GM23338 (cell line): ENCODE measurements at regions not wholly inside any gene's neighbourhood (a gene's known extent, or its start where the extent isn't known, plus 50 kb on each side); places are given as distances from the start of the nearest gene placed in this dataset.
A peak's percentile ranks its signal among the peaks of the same experiment; 100 is the strongest.

Experiments
- ATAC-seq: fragments of 200-7000 bp; cut with Tn5 transposase; 3 replicates; pipeline ENCODE4 v1.9.1; 2020
- DNase-seq: peaks from one replicate; pipeline ENCODE4 v3.0.0-alpha.2; 2015; ENCODE audit warnings: low spot score
- H2AFZ ChIP-seq: fragments of 200-600 bp; sonication (generic); 2 replicates; pipeline ENCODE4 v1.8.0; 2016; ENCODE audit warnings: antibody characterized with exemption, mild to moderate bottlenecking, moderate library complexity
- H3F3A ChIP-seq: fragments of 200-600 bp; sonication (generic); replicated peaks from 2 replicates; pipeline ENCODE4 v1.8.0; 2017; ENCODE audit warnings: antibody characterized with exemption, mixed run types, low read depth
- H3K27ac ChIP-seq: fragments of 200-600 bp; sonication (generic); 2 replicates; pipeline ENCODE4 v1.6.1; 2016; ENCODE audit warnings: low read depth
- H3K27me3 ChIP-seq: fragments of 200-600 bp; sonication (generic); 2 replicates; pipeline ENCODE4 v1.8.0; 2016; ENCODE audit warnings: mild to moderate bottlenecking, mixed run types, moderate library complexity; ENCODE audit not compliant: insufficient read depth
- H3K36me3 ChIP-seq: fragments of 200-600 bp; sonication (generic); 2 replicates; pipeline ENCODE4 v1.8.0; 2016; ENCODE audit warnings: mild to moderate bottlenecking; ENCODE audit not compliant: insufficient read depth
- H3K4me1 ChIP-seq: fragments of 200-600 bp; sonication (generic); 2 replicates; pipeline ENCODE4 v1.8.0; 2016; ENCODE audit warnings: mild to moderate bottlenecking, moderate library complexity; ENCODE audit not compliant: insufficient read depth
- H3K4me2 ChIP-seq: fragments of 200-600 bp; sonication (generic); 2 replicates; pipeline ENCODE4 v1.7.1; 2017; ENCODE audit warnings: mixed run types
- H3K4me3 ChIP-seq: fragments of 200-600 bp; sonication (generic); 2 replicates; pipeline ENCODE4 v1.6.1; 2016; ENCODE audit warnings: mixed run types
- H3K79me2 ChIP-seq: fragments of 200-600 bp; sonication (generic); replicated peaks from 2 replicates; pipeline ENCODE4 v1.8.0; 2017; ENCODE audit warnings: mild to moderate bottlenecking; ENCODE audit not compliant: insufficient read depth
- H3K9me2 ChIP-seq: fragments of 200-600 bp; sonication (generic); 2 replicates; pipeline ENCODE4 v1.8.0; 2017; ENCODE audit not compliant: insufficient read depth
- H4K20me1 ChIP-seq: fragments of 200-600 bp; sonication (generic); replicated peaks from 2 replicates; pipeline ENCODE4 v1.8.0; 2017; ENCODE audit warnings: mild to moderate bottlenecking; ENCODE audit not compliant: insufficient read depth
- H3K27ac Mint-ChIP-seq: 2 replicates; pipeline ENCODE4 v1.8.0; 2020; ENCODE audit warnings: inconsistent platforms, mild to moderate bottlenecking, moderate library complexity, mixed read lengths
- H3K27me3 Mint-ChIP-seq: 3 replicates; pipeline ENCODE4 v1.8.0; 2022; ENCODE audit warnings: low read depth, mild to moderate bottlenecking, moderate library complexity, mixed read lengths, inconsistent platforms; ENCODE audit not compliant: insufficient read depth, poor library complexity
- H3K36me3 Mint-ChIP-seq: 3 replicates; pipeline ENCODE4 v1.8.0; 2021; ENCODE audit warnings: low read depth, mild to moderate bottlenecking, inconsistent platforms, moderate library complexity, mixed read lengths
- H3K4me1 Mint-ChIP-seq: 3 replicates; pipeline ENCODE4 v1.8.0; 2020; ENCODE audit warnings: mild to moderate bottlenecking, inconsistent platforms, mixed read lengths
- H3K4me3 Mint-ChIP-seq: 3 replicates; pipeline ENCODE4 v1.8.0; 2021; ENCODE audit warnings: moderate library complexity, mild to moderate bottlenecking, inconsistent platforms, mixed read lengths
- H3K9me3 Mint-ChIP-seq: 3 replicates; pipeline ENCODE4 v1.8.0; 2020; ENCODE audit warnings: moderate library complexity, mild to moderate bottlenecking, inconsistent platforms, mixed read lengths
- CREB1 ChIP-seq: fragments of 250-450 bp; sonication (Bioruptor Pico); IDR thresholded peaks from 2 replicates; pipeline ENCODE4 v1.5.0; 2020; ENCODE audit warnings: low read depth, mild to moderate bottlenecking, moderate library complexity
- CTCF ChIP-seq, 2 experiments: fragments of 200-600 bp in 1 of 2; sonication (generic) in 1 of 2; conservative IDR thresholded peaks; 2 replicates each; pipeline versions ENCODE4 v1.5.1 to v1.6.1; 2016 to 2017; ENCODE audit warnings: antibody characterized with exemption in 2 of 2, low read depth in 2 of 2, mild to moderate bottlenecking in 2 of 2, moderate library complexity in 1 of 2
- ETS1 ChIP-seq: IDR thresholded peaks from 2 replicates; pipeline ENCODE4 v1.6.1; 2016; ENCODE audit warnings: antibody characterized with exemption
- JUNB ChIP-seq: IDR thresholded peaks from one replicate; pipeline ENCODE4 v1.6.1; 2016; ENCODE audit warnings: antibody characterized with exemption; ENCODE audit not compliant: unreplicated experiment
- NANOG ChIP-seq: IDR thresholded peaks from 2 replicates; pipeline ENCODE4 v1.6.1; 2016; ENCODE audit warnings: antibody characterized with exemption, borderline replicate concordance
- POLR2AphosphoS5 ChIP-seq: IDR thresholded peaks from 2 replicates; pipeline ENCODE4 v1.6.1; 2016; ENCODE audit warnings: antibody characterized with exemption, low read depth
- REST ChIP-seq: IDR thresholded peaks from one replicate; pipeline ENCODE4 v1.6.1; 2018; ENCODE audit warnings: antibody characterized with exemption; ENCODE audit not compliant: unreplicated experiment
- ZNF331 ChIP-seq: fragments of 250-450 bp; sonication (Bioruptor Pico); IDR thresholded peaks from 2 replicates; pipeline ENCODE4 v1.5.0; 2020; ENCODE audit warnings: low read depth, mild to moderate bottlenecking, moderate library complexity

GRCh38 chr5:89011778-89012711 is 129.1 kb upstream of the MEF2C start:
- H3K4me1 ChIP-seq, result peaks cover 15% of the 10 kb centered on the region
- no peaks in the 10 kb centered on the region for H4K20me1 ChIP-seq
- DNase-seq, result peak; percentile 18
- no peak overlapping the region for H2AFZ ChIP-seq
- TF ChIP-seq REST (no peak), NANOG (no peak), CTCF (conservative IDR thresholded peaks at IDR 0.05; ENCODE audit: low read depth in 2 of 2) (no peak)
- no peaks in the 10 kb centered on the region for H3K9me2 ChIP-seq
- H3K4me2 ChIP-seq, result peak overlapping the region; percentile 6; the same call in 1 of the 2 replicates
- H3K27me3 ChIP-seq, result no peaks in the 10 kb centered on the region
- H3K4me3 ChIP-seq, result no peak overlapping the region
- Mint-ChIP-seq H3K9me3 (no peaks in the 10 kb centered on the region), H3K4me1 (peaks cover 21% of the 10 kb centered on the region), H3K4me3 (no peak overlapping the region), H3K36me3 (no peaks in the 10 kb centered on the region), H3K27me3 (peaks cover 2% of the 10 kb centered on the region), H3K27ac (peak overlapping the region; percentile 70)
- no peaks in the 10 kb centered on the region for H3K36me3 ChIP-seq
- no peak for ATAC-seq
- H3F3A ChIP-seq, result no peaks in the 10 kb centered on the region
- no peak overlapping the region for H3K27ac ChIP-seq
- no peaks in the 10 kb centered on the region for H3K79me2 ChIP-seq

GRCh38 chr5:89010512-89010911 is 127.5 kb upstream of the MEF2C start:
- no peak overlapping the region for H3K4me3 Mint-ChIP-seq
- no peak for DNase-seq
- Histone ChIP-seq H3K9me2 (no peaks in the 10 kb centered on the region), H3K4me2 (no peak overlapping the region), H2AFZ (no peak overlapping the region), H3K79me2 (no peaks in the 10 kb centered on the region), H3K27ac (no peak overlapping the region), H3K4me1 (peaks cover 8% of the 10 kb centered on the region; the same call in 1 of the 2 replicates), H4K20me1 (no peaks in the 10 kb centered on the region), H3K36me3 (no peaks in the 10 kb centered on the region), H3K27me3 (no peaks in the 10 kb centered on the region), H3K4me3 (no peak overlapping the region), H3F3A (no peaks in the 10 kb centered on the region)
- H3K27me3 Mint-ChIP-seq, result no peaks in the 10 kb centered on the region
- ATAC-seq, result no peak
- no peaks in the 10 kb centered on the region for H3K9me3 Mint-ChIP-seq
- H3K4me1 Mint-ChIP-seq, result peaks cover 15% of the 10 kb centered on the region
- no peak overlapping the region for H3K27ac Mint-ChIP-seq
- H3K36me3 Mint-ChIP-seq, result no peaks in the 10 kb centered on the region
- no peak for TF ChIP-seq POLR2AphosphoS5
- no peak for TF ChIP-seq JUNB
- TF ChIP-seq NANOG, result no peak
- TF ChIP-seq ZNF331 (CRISPR knock-in tag), result no peak
- no peak for TF ChIP-seq REST
- no peak for TF ChIP-seq CTCF (conservative IDR thresholded peaks at IDR 0.05; ENCODE audit: low read depth in 2 of 2)
- no peak for TF ChIP-seq CREB1 (CRISPR knock-in tag)
- no peak for TF ChIP-seq ETS1
